SU-DHL-6 (cell line): ENCODE measurements at regions not wholly inside any gene's neighbourhood (a gene's known extent, or its start where the extent isn't known, plus 50 kb on each side); places are given as distances from the start of the nearest gene placed in this dataset.

ENCODE experiments used
- H2AFZ ChIP-seq: fragments of 200-600 bp; sonication (generic); 2 replicates; pipeline ENCODE4 v1.6.1; 2014; ENCODE audit warnings: low read depth, mild to moderate bottlenecking, moderate library complexity, mixed read lengths, antibody characterized with exemption, low read length; ENCODE audit not compliant: severe bottlenecking
- H3F3A ChIP-seq: fragments of 200-600 bp; shearing (Covaris generic); 2 replicates; pipeline ENCODE4 v1.6.0; 2016; ENCODE audit warnings: antibody characterized with exemption, mild to moderate bottlenecking; ENCODE audit not compliant: insufficient read depth
- H3K27ac ChIP-seq: fragments of 200-600 bp; sonication (generic); 2 replicates; pipeline ENCODE4 v1.5.1; 2016; ENCODE audit warnings: low read depth, mild to moderate bottlenecking, low read length, moderate library complexity, mixed read lengths
- H3K27me3 ChIP-seq: fragments of 200-600 bp; sonication (generic), shearing (Covaris generic); 2 replicates; pipeline ENCODE4 v1.6.0; 2014; ENCODE audit warnings: mild to moderate bottlenecking, low read length
- H3K36me3 ChIP-seq: fragments of 200-600 bp; sonication (generic); 2 replicates; pipeline ENCODE4 v1.6.1; 2014; ENCODE audit warnings: mild to moderate bottlenecking, low read length, mixed read lengths
- H3K4me2 ChIP-seq: fragments of 300-600, 200-600 bp; shearing (Covaris generic), sonication (generic); 2 replicates; pipeline ENCODE4 v1.6.0; 2014; ENCODE audit warnings: low read length, low read depth, mild to moderate bottlenecking; ENCODE audit not compliant: poor library complexity, severe bottlenecking
- H3K4me3 ChIP-seq: fragments of 200-600 bp; sonication (generic); 2 replicates; pipeline ENCODE4 v1.5.1; 2014; ENCODE audit warnings: antibody characterized with exemption, low read length, mild to moderate bottlenecking, mixed read lengths; ENCODE audit not compliant: insufficient read depth, poor library complexity, severe bottlenecking
- H3K79me2 ChIP-seq: fragments of 200-600 bp; sonication (generic); 2 replicates; pipeline ENCODE4 v1.6.1; 2014; ENCODE audit warnings: mild to moderate bottlenecking, low read length, moderate library complexity; ENCODE audit not compliant: insufficient read depth
- H3K9ac ChIP-seq: fragments of 200-600 bp; sonication (generic); 2 replicates; pipeline ENCODE4 v1.7.0; 2014; ENCODE audit warnings: mild to moderate bottlenecking, low read length
- H3K9me2 ChIP-seq: fragments of 200-600 bp; sonication (generic); replicated peaks from 2 replicates; pipeline ENCODE4 v1.6.1; 2014; ENCODE audit warnings: low read length; ENCODE audit not compliant: insufficient read depth
- H3K9me3 ChIP-seq: fragments of 200-600 bp; sonication (generic); 2 replicates; pipeline ENCODE4 v1.6.1; 2014; ENCODE audit warnings: low read length, mixed read lengths; ENCODE audit not compliant: insufficient read depth
- H4K20me1 ChIP-seq: fragments of 200-600 bp; sonication (generic); 2 replicates; pipeline ENCODE4 v1.6.1; 2014; ENCODE audit warnings: low read depth, mild to moderate bottlenecking, antibody characterized with exemption, low read length, moderate library complexity, mixed read lengths
- CTCF ChIP-seq: fragments of 200-600 bp; sonication (generic); IDR thresholded peaks from one replicate; pipeline ENCODE4 v1.5.1; 2017; ENCODE audit warnings: antibody characterized with exemption, mild to moderate bottlenecking, low read length, moderate library complexity; ENCODE audit not compliant: insufficient read depth, poor library complexity, severe bottlenecking
- EZH2phosphoT487 ChIP-seq: fragments of 200-600 bp; sonication (generic), shearing (Covaris generic); conservative IDR thresholded peaks from 2 replicates; pipeline ENCODE4 v1.6.1; 2018; ENCODE audit warnings: mild to moderate bottlenecking, antibody characterized with exemption, low read length, moderate library complexity, mixed read lengths

DNA sequence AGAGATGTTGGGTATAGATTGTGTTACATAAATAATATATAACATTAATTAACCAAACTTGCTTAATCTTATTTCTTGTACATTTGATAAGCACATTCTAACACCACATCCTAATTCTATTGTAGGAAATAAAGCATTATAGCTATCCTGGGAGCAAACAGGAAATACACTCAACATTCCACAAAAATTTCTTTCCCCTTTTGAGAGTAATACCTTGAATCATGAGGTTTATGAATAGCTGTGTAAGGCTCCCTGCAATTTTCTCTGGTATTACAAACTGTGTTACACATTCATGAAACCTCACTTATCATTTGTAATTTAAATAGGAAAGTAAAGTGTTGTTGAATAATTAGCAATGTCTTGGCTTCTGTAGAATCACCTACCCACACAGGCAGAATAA is 95.1 kb downstream of the TMEM47 start:
- no peak overlapping the region for H3K4me2 ChIP-seq
- H3K4me3 ChIP-seq = no peak overlapping the region
- TF ChIP-seq CTCF (no peak), EZH2phosphoT487 (no peak)
- no peaks in the 10 kb centered on the region for H3K9me3 ChIP-seq
- no peaks in the 10 kb centered on the region for H3K79me2 ChIP-seq
- H4K20me1 ChIP-seq = no peaks in the 10 kb centered on the region
- H3F3A ChIP-seq = no peaks in the 10 kb centered on the region
- H3K27me3 ChIP-seq = no peaks in the 10 kb centered on the region
- no peaks in the 10 kb centered on the region for H3K36me3 ChIP-seq
- H3K9ac ChIP-seq = no peak overlapping the region
- H3K9me2 ChIP-seq = no peaks in the 10 kb centered on the region
- no peak overlapping the region for H2AFZ ChIP-seq
- no peak overlapping the region for H3K27ac ChIP-seq

DNA sequence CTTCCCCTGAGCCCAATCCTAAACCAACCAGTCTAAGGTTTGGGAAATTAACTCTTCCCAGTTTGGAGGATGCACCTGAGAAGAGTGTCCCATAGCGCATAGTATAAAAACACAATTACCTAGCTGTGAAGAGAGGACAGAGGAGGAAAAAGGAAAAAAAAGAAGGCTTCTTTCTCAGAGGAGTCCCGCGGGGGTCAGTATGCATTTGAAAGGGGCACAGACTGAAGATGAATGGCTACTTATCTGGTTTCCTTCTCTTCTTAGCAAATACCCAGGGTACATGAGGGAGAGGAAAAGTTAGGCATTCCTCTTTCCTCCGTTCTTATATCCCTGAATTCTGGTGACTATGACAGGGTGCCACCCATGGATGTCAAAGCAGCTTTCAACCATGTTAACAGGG is 96.9 kb downstream of the TMEM47 start:
- no peak overlapping the region for H3K4me3 ChIP-seq
- no peak overlapping the region for H3K9ac ChIP-seq
- TF ChIP-seq CTCF = no peak
- TF ChIP-seq EZH2phosphoT487 = no peak
- H3K4me2 ChIP-seq = no peak overlapping the region
- no peaks in the 10 kb centered on the region for H3K36me3 ChIP-seq
- H2AFZ ChIP-seq = no peak overlapping the region
- H3K9me3 ChIP-seq = no peaks in the 10 kb centered on the region
- H4K20me1 ChIP-seq = no peaks in the 10 kb centered on the region
- H3F3A ChIP-seq = no peaks in the 10 kb centered on the region
- H3K9me2 ChIP-seq = no peaks in the 10 kb centered on the region
- no peaks in the 10 kb centered on the region for H3K79me2 ChIP-seq
- H3K27me3 ChIP-seq = no peaks in the 10 kb centered on the region
- no peak overlapping the region for H3K27ac ChIP-seq

- no peak overlapping the region for H2AFZ ChIP-seq
- no peak overlapping the region for H3K4me3 ChIP-seq
- no peaks in the 10 kb centered on the region for H3F3A ChIP-seq
- TF ChIP-seq CTCF (no peak), EZH2phosphoT487 (no peak)
- no peaks in the 10 kb centered on the region for H3K36me3 ChIP-seq
- H3K9ac ChIP-seq = no peak overlapping the region
- H4K20me1 ChIP-seq = no peaks in the 10 kb centered on the region
- no peaks in the 10 kb centered on the region for H3K79me2 ChIP-seq
- H3K4me2 ChIP-seq = no peak overlapping the region
- H3K9me2 ChIP-seq = no peaks in the 10 kb centered on the region
- H3K27ac ChIP-seq = no peak overlapping the region
- H3K9me3 ChIP-seq = no peaks in the 10 kb centered on the region
- H3K27me3 ChIP-seq = no peaks in the 10 kb centered on the region
These were observed 97.8 kb downstream of the TMEM47 start for GRCh38 chrX:34559325-34559724.

- no peak overlapping the region for H2AFZ ChIP-seq
- TF ChIP-seq CTCF (no peak), EZH2phosphoT487 (no peak)
- H3K36me3 ChIP-seq = no peaks in the 10 kb centered on the region
- H3F3A ChIP-seq = no peaks in the 10 kb centered on the region
- H3K27me3 ChIP-seq = no peaks in the 10 kb centered on the region
- no peak overlapping the region for H3K4me3 ChIP-seq
- no peak overlapping the region for H3K27ac ChIP-seq
- no peak overlapping the region for H3K9ac ChIP-seq
- no peak overlapping the region for H3K4me2 ChIP-seq
- no peaks in the 10 kb centered on the region for H3K9me2 ChIP-seq
- no peaks in the 10 kb centered on the region for H3K79me2 ChIP-seq
- H3K9me3 ChIP-seq = no peaks in the 10 kb centered on the region
- H4K20me1 ChIP-seq = no peaks in the 10 kb centered on the region
These were observed 99.4 kb downstream of the TMEM47 start for GRCh38 chrX:34557733-34558132.
